GM12878 (cell line): ENCODE measurements at regions not wholly inside any gene's neighbourhood (a gene's known extent, or its start where the extent isn't known, plus 50 kb on each side); places are given as distances from the start of the nearest gene placed in this dataset.

Experiments
- ATAC-seq: fragments of 200-7000 bp; cut with Tn5 transposase; 3 replicates; pipeline ENCODE4 v1.9.1; 2020; ENCODE audit warnings: mild to moderate bottlenecking, moderate library complexity
- BruUV-seq: library from RNA; stranded (reverse); fragments of 400-500 nt; replicated peaks from 2 replicates; lab custom pipeline; 2021; lab: Mats Ljungman, UMichigan
- CTCF ChIA-PET: fragments of 300-600 bp; sonication (Branson Sonifier 250); formaldehyde crosslinking; extraction: SDS; loops from one replicate; lab custom pipeline; 2021; ENCODE audit warnings: inconsistent platforms; lab: Yijun Ruan, JAX
- POLR2A ChIA-PET: fragments of 350-600 bp; formaldehyde crosslinking; extraction: SDS; loops from one replicate; lab custom pipeline; 2021; ENCODE audit warnings: inconsistent platforms; lab: Charles Lee
- RAD21 ChIA-PET: fragments of 300-600 bp; sonication (Branson Sonifier 250); formaldehyde crosslinking; loops from one replicate; lab custom pipeline; 2023; ENCODE audit warnings: antibody characterized with exemption; ENCODE audit not compliant: unreplicated experiment; lab: Charles Lee
- SMC1A ChIA-PET: fragments of 300-600 bp; sonication (Branson Sonifier 250); formaldehyde crosslinking; loops from one replicate; lab custom pipeline; 2023; ENCODE audit not compliant: unreplicated experiment, uncharacterized antibody; lab: Charles Lee
- DNase-seq: peaks from one replicate; pipeline ENCODE4 v3.0.0-alpha.2; 2011; ENCODE audit warnings: low read depth, low spot score
- FAIRE-seq: peaks from 3 replicates; lab custom pipeline; 2011; peaks lifted over from hg19 to GRCh38; lab: Jason Lieb, UNC
- H2AFZ ChIP-seq: 2 replicates; pipeline ENCODE4 v1.6.0; 2011; ENCODE audit warnings: low read depth, low read length, control low read depth; ENCODE audit not compliant: control insufficient read depth
- H3K27ac ChIP-seq: 2 replicates; pipeline ENCODE4 v1.5.1; 2011; ENCODE audit warnings: control low read depth; ENCODE audit not compliant: control insufficient read depth, insufficient read depth
- H3K27me3 ChIP-seq, 2 experiments: replicated peaks in 1 of 2; 2 replicates each; pipeline versions ENCODE4 v1.6.0 to v1.6.1; 2011; ENCODE audit warnings: low read length in 1 of 2; ENCODE audit not compliant: control insufficient read depth in 2 of 2, insufficient read depth in 2 of 2
- H3K36me3 ChIP-seq, 2 experiments: 2 replicates each; pipeline ENCODE4 v1.5.1; 2011; ENCODE audit warnings: low read length in 1 of 2; ENCODE audit not compliant: control insufficient read depth in 2 of 2, insufficient read depth in 2 of 2
- H3K4me1 ChIP-seq: 2 replicates; pipeline ENCODE4 v1.6.1; 2011; ENCODE audit warnings: mild to moderate bottlenecking, low read length, moderate library complexity, mixed read lengths; ENCODE audit not compliant: control insufficient read depth, insufficient read depth
- H3K4me2 ChIP-seq: 2 replicates; pipeline ENCODE4 v1.6.0; 2011; ENCODE audit warnings: control low read depth; ENCODE audit not compliant: control insufficient read depth, insufficient read depth
- H3K4me3 ChIP-seq: fragments of 200-600 bp; sonication (generic); 2 replicates; pipeline ENCODE4 v1.5.1; 2016
- H3K79me2 ChIP-seq: 2 replicates; pipeline ENCODE4 v1.6.0; 2011; ENCODE audit warnings: low read length; ENCODE audit not compliant: control insufficient read depth, insufficient read depth
- H3K9ac ChIP-seq: 2 replicates; pipeline ENCODE4 v1.8.0; 2011; ENCODE audit warnings: low read length, control low read depth, mixed read lengths; ENCODE audit not compliant: control insufficient read depth, insufficient read depth
- H3K9me3 ChIP-seq: replicated peaks from 3 replicates; pipeline ENCODE4 v1.5.1; 2011; ENCODE audit warnings: mild to moderate bottlenecking, low read length; ENCODE audit not compliant: control insufficient read depth, insufficient read depth
- H4K20me1 ChIP-seq: 2 replicates; pipeline ENCODE4 v1.6.0; 2011; ENCODE audit not compliant: control insufficient read depth, insufficient read depth
- BACH1 ChIP-seq: fragments of 450-650 bp; IDR thresholded peaks from 2 replicates; pipeline ENCODE4 v1.6.1; 2017; ENCODE audit warnings: mild to moderate bottlenecking, borderline replicate concordance
- CREB1 ChIP-seq: IDR thresholded peaks from 2 replicates; pipeline ENCODE4 v1.6.1; 2012; ENCODE audit warnings: low read depth, mild to moderate bottlenecking, inconsistent platforms
- HSF1 ChIP-seq: fragments of 150-350 bp; IDR thresholded peaks from 2 replicates; pipeline ENCODE4 v1.6.1; 2014; ENCODE audit warnings: mild to moderate bottlenecking, low read depth, low read length
- JUND ChIP-seq: IDR thresholded peaks from 2 replicates; pipeline ENCODE4 v1.6.1; 2012; ENCODE audit warnings: low read depth, mild to moderate bottlenecking, low read length, improper control_type of control experiment, moderate library complexity
- MEF2A ChIP-seq: IDR thresholded peaks from 2 replicates; pipeline ENCODE4 v1.6.1; 2011; ENCODE audit warnings: low read depth, mild to moderate bottlenecking, low read length, moderate library complexity; ENCODE audit not compliant: insufficient read depth
- NFXL1 ChIP-seq: fragments of 450-650 bp; IDR thresholded peaks from 2 replicates; pipeline ENCODE4 v1.6.1; 2017; ENCODE audit warnings: antibody characterized with exemption, mild to moderate bottlenecking, borderline replicate concordance
- PAX8 ChIP-seq: fragments of 450-650 bp; IDR thresholded peaks from 2 replicates; pipeline ENCODE4 v1.6.1; 2017; ENCODE audit warnings: mild to moderate bottlenecking, moderate library complexity
- POLR2AphosphoS2 ChIP-seq: IDR thresholded peaks from 2 replicates; pipeline ENCODE4 v1.6.1; 2011; ENCODE audit warnings: low read depth, mild to moderate bottlenecking, low read length, improper control_type of control experiment, moderate library complexity
- RFX5 ChIP-seq: IDR thresholded peaks from 2 replicates; pipeline ENCODE4 v1.6.1; 2011; ENCODE audit warnings: low read depth, low read length, improper control_type of control experiment
- SIX5 ChIP-seq: IDR thresholded peaks from 2 replicates; pipeline ENCODE4 v1.6.1; 2011; ENCODE audit warnings: mild to moderate bottlenecking, low read depth, low read length, moderate library complexity; ENCODE audit not compliant: severe bottlenecking
- STAT3 ChIP-seq: IDR thresholded peaks from 2 replicates; pipeline ENCODE4 v1.6.1; 2011; ENCODE audit warnings: low read depth, low read length, improper control_type of control experiment
- USF2 ChIP-seq: IDR thresholded peaks from 2 replicates; pipeline ENCODE4 v1.6.1; 2011; ENCODE audit warnings: low read depth, low read length, improper control_type of control experiment, borderline replicate concordance
- WGBS: methylation state at CpG from one replicate; pipeline ENCODE4 v1.1.6; 2016; ENCODE audit warnings: low lambda C conversion rate; ENCODE audit not compliant: insufficient replicate concordance, insufficient coverage; ENCODE audit errors: missing lambda C conversion rate; 5-methylcytosine and 5-hydroxymethylcytosine counted together
- in situ Hi-C: fragments of 300-500 bp; cut with MboI; formaldehyde crosslinking; loops from 9 replicates; pipeline ENCODE4 v1.14.3; 2018; ENCODE audit warnings: mixed read lengths
- intact Hi-C: fragments of 100-400 bp; cut with micrococcal nuclease; formaldehyde crosslinking; loops from one replicate; pipeline ENCODE4 v1.14.2; 2022; ENCODE audit not compliant: unreplicated experiment

- SMC1A ChIA-PET: interaction anchor here (1.3 kb wide), 1 partner anchor 12 kb away, joined by 3 read pairs; no protein-coding TSS in a partner anchor
- no peak overlapping the region for H3K4me3 ChIP-seq
Observed at GRCh38 chr18:54060343-54061005, 164.0 kb downstream of the MBD2 start.

More at GRCh38 chr18:54060343-54061005, 164.0 kb downstream of the MBD2 start:
- no peaks in the 10 kb centered on the region for H3K79me2 ChIP-seq
- H3K9ac ChIP-seq: no peak overlapping the region
- in situ Hi-C loops (no loop called here), intact Hi-C loops (no loop called here)
- no peaks in the 10 kb centered on the region for H3K9me3 ChIP-seq
- CTCF ChIA-PET: no interaction called here
- FAIRE-seq (no peak), DNase-seq (no peak), ATAC-seq (no peak)
- H3K36me3 ChIP-seq: no peaks in the 10 kb centered on the region
- no TSS peak for BruUV-seq
- H3K4me2 ChIP-seq: no peak overlapping the region
- TF ChIP-seq PAX8: no peak
- no peak for TF ChIP-seq JUND
- TF ChIP-seq NFXL1: no peak
- TF ChIP-seq BACH1: no peak
- no peak for TF ChIP-seq RFX5
- TF ChIP-seq MEF2A: no peak
- no peak for TF ChIP-seq HSF1
- TF ChIP-seq SIX5: no peak
- TF ChIP-seq CREB1: no peak
- no peak for TF ChIP-seq POLR2AphosphoS2
- TF ChIP-seq STAT3: no peak
- no peak for TF ChIP-seq USF2
- RAD21 ChIA-PET: no interaction called here
- no peaks in the 10 kb centered on the region for H3K27me3 ChIP-seq
- POLR2A ChIA-PET: no interaction called here
- no peak overlapping the region for H2AFZ ChIP-seq
- H4K20me1 ChIP-seq: no peaks in the 10 kb centered on the region
- H3K4me1 ChIP-seq: no peaks in the 10 kb centered on the region
- 13% methylated on average over 3 of the region's 3 CpGs for WGBS
- H3K27ac ChIP-seq: no peak overlapping the region
